CD4-positive, alpha-beta memory T cell (primary cell): ENCODE measurements at regions not wholly inside any gene's neighbourhood (a gene's known extent, or its start where the extent isn't known, plus 50 kb on each side); places are given as distances from the start of the nearest gene placed in this dataset.

Experiments
- CTCF ChIA-PET: fragments of 350-600 bp; sonication (Branson Sonifier 250); formaldehyde crosslinking; loops from one replicate; lab custom pipeline; 2021; ENCODE audit warnings: inconsistent platforms; ENCODE audit not compliant: partially characterized antibody; lab: Charles Lee
- POLR2A ChIA-PET: fragments of 350-600 bp; sonication (Branson Sonifier 250); formaldehyde crosslinking; loops from one replicate; lab custom pipeline; 2021; ENCODE audit not compliant: partially characterized antibody; lab: Charles Lee
- DNase-seq, 5 donors: peaks; one replicate each; pipeline versions ENCODE4 v3.0.0 to v3.0.0-alpha.2; 2020 to 2022; ENCODE audit warnings: mixed read lengths in 1 of 5
- H3K27ac ChIP-seq: one replicate; pipeline ENCODE4 v1.7.0; 2013; ENCODE audit warnings: low read depth, low read length
- H3K27me3 ChIP-seq: 2 replicates; pipeline ENCODE4 v1.7.0; 2013; ENCODE audit warnings: mild to moderate bottlenecking, low read length, moderate library complexity; ENCODE audit not compliant: insufficient read depth
- H3K36me3 ChIP-seq: 2 replicates; pipeline ENCODE4 v1.7.0; 2013; ENCODE audit warnings: mild to moderate bottlenecking, low read length, moderate library complexity; ENCODE audit not compliant: insufficient read depth
- H3K4me1 ChIP-seq: 2 replicates; pipeline ENCODE4 v1.7.0; 2013; ENCODE audit warnings: mild to moderate bottlenecking, low read length, moderate library complexity; ENCODE audit not compliant: insufficient read depth
- H3K4me3 ChIP-seq, 2 donors: one replicate each; pipeline ENCODE4 v1.7.0; 2013; ENCODE audit warnings: low read length in 2 of 2, mild to moderate bottlenecking in 1 of 2
- H3K9me3 ChIP-seq, 2 donors: one replicate each; pipeline ENCODE4 v1.7.0; 2013; ENCODE audit warnings: low read length in 2 of 2, control low read depth in 1 of 2; ENCODE audit not compliant: control insufficient read depth in 1 of 2
- H3K27ac Mint-ChIP-seq, 7 donors: one replicate each; pipeline ENCODE4 v1.8.0; 2020 to 2021; ENCODE audit warnings: mixed read lengths in 7 of 7, mild to moderate bottlenecking in 6 of 7, inconsistent platforms in 3 of 7, moderate library complexity in 3 of 7
- H3K27me3 Mint-ChIP-seq, 2 donors: one replicate each; pipeline ENCODE4 v1.8.0; 2020 to 2021; ENCODE audit warnings: mixed read lengths in 2 of 2
- H3K36me3 Mint-ChIP-seq, 2 donors: one replicate each; pipeline ENCODE4 v1.8.0; 2020 to 2021; ENCODE audit warnings: mixed read lengths in 2 of 2, inconsistent platforms in 1 of 2, mild to moderate bottlenecking in 1 of 2
- H3K4me1 Mint-ChIP-seq, 4 donors: one replicate each; pipeline ENCODE4 v1.8.0; 2020 to 2021; ENCODE audit warnings: mixed read lengths in 4 of 4, mild to moderate bottlenecking in 1 of 4
- H3K4me3 Mint-ChIP-seq, 8 donors: one replicate each; pipeline ENCODE4 v1.8.0; 2020 to 2021; ENCODE audit warnings: mixed read lengths in 8 of 8, mild to moderate bottlenecking in 7 of 8, moderate library complexity in 6 of 8, inconsistent platforms in 3 of 8
- H3K9me3 Mint-ChIP-seq, 8 donors: one replicate each; pipeline ENCODE4 v1.8.0; 2020 to 2021; ENCODE audit warnings: mixed read lengths in 8 of 8, mild to moderate bottlenecking in 5 of 8, inconsistent platforms in 3 of 8, moderate library complexity in 1 of 8
- intact Hi-C: fragments of 100-400 bp; cut with micrococcal nuclease; formaldehyde crosslinking; loops from one replicate; pipeline ENCODE4 v1.15.1; 2023

- no peak overlapping the region for H3K4me3 ChIP-seq
- POLR2A ChIA-PET = no interaction called here
- intact Hi-C loops = no loop called here
- H3K36me3 ChIP-seq = no peaks in the 10 kb centered on the region
- no peaks in the 10 kb centered on the region for H3K36me3 Mint-ChIP-seq
- H3K27ac ChIP-seq = no peak overlapping the region
- DNase-seq = no peak
- CTCF ChIA-PET = no interaction called here
- H3K9me3 Mint-ChIP-seq = peaks cover 0 to 4% (median 0%) of the 10 kb centered on the region in 8 donors
- H3K9me3 ChIP-seq = no peaks in the 10 kb centered on the region
- H3K4me3 Mint-ChIP-seq = no peak overlapping the region
- H3K27ac Mint-ChIP-seq = no peak overlapping the region
- no peaks in the 10 kb centered on the region for H3K4me1 ChIP-seq
- no peaks in the 10 kb centered on the region for H3K27me3 ChIP-seq
- no peaks in the 10 kb centered on the region for H3K4me1 Mint-ChIP-seq
- H3K27me3 Mint-ChIP-seq = no peaks in the 10 kb centered on the region
Observed at GRCh38 chrX:139290310-139290709, 240.2 kb upstream of the F9 start.

- intact Hi-C loops = no loop called here
- POLR2A ChIA-PET = no interaction called here
Observed at GRCh38 chrX:139287155-139287924, 243.2 kb upstream of the F9 start.

GRCh38 chrX:139286342-139286741, 244.2 kb upstream of the F9 start:
- H3K27me3 ChIP-seq = no peaks in the 10 kb centered on the region
- Mint-ChIP-seq H3K27ac (no peak overlapping the region), H3K27me3 (no peaks in the 10 kb centered on the region), H3K4me3 (no peak overlapping the region), H3K36me3 (no peaks in the 10 kb centered on the region), H3K9me3 (peaks cover 0 to 7% (median 1%) of the 10 kb centered on the region in 8 donors), H3K4me1 (no peaks in the 10 kb centered on the region)
- CTCF ChIA-PET = no interaction called here
- intact Hi-C loops = no loop called here
- H3K27ac ChIP-seq = no peak overlapping the region
- H3K36me3 ChIP-seq = no peaks in the 10 kb centered on the region
- H3K4me1 ChIP-seq = no peaks in the 10 kb centered on the region
- POLR2A ChIA-PET = no interaction called here
- H3K9me3 ChIP-seq = no peaks in the 10 kb centered on the region
- H3K4me3 ChIP-seq = no peak overlapping the region
- DNase-seq = no peak

More at GRCh38 chrX:139287155-139287924, 243.2 kb upstream of the F9 start:
- Mint-ChIP-seq H3K9me3 (peaks cover 0 to 7% (median 1%) of the 10 kb centered on the region in 8 donors), H3K36me3 (no peaks in the 10 kb centered on the region), H3K4me1 (no peaks in the 10 kb centered on the region), H3K27me3 (no peaks in the 10 kb centered on the region), H3K27ac (no peak overlapping the region), H3K4me3 (no peak overlapping the region)
- CTCF ChIA-PET = no interaction called here
- H3K9me3 ChIP-seq = no peaks in the 10 kb centered on the region
- H3K27me3 ChIP-seq = no peaks in the 10 kb centered on the region
- H3K27ac ChIP-seq = no peak overlapping the region
- DNase-seq = no peak
- no peaks in the 10 kb centered on the region for H3K4me1 ChIP-seq
- H3K4me3 ChIP-seq = no peak overlapping the region
- no peaks in the 10 kb centered on the region for H3K36me3 ChIP-seq

GRCh38 chrX:139267851-139268250, 262.7 kb upstream of the F9 start:
- no peaks in the 10 kb centered on the region for H3K27me3 Mint-ChIP-seq
- H3K27ac Mint-ChIP-seq = no peak overlapping the region
- Histone ChIP-seq H3K27me3 (no peaks in the 10 kb centered on the region), H3K36me3 (no peaks in the 10 kb centered on the region), H3K27ac (no peak overlapping the region), H3K4me1 (no peaks in the 10 kb centered on the region), H3K4me3 (no peak overlapping the region), H3K9me3 (no peaks in the 10 kb centered on the region)
- intact Hi-C loops = no loop called here
- H3K9me3 Mint-ChIP-seq = peaks cover 0 to 5% (median 0%) of the 10 kb centered on the region in 8 donors
- no peak overlapping the region for H3K4me3 Mint-ChIP-seq
- no peaks in the 10 kb centered on the region for H3K36me3 Mint-ChIP-seq
- ChIA-PET CTCF (no interaction called here), POLR2A (no interaction called here)
- no peak for DNase-seq
- H3K4me1 Mint-ChIP-seq = no peaks in the 10 kb centered on the region

- H3K36me3 ChIP-seq = no peaks in the 10 kb centered on the region
- no peaks in the 10 kb centered on the region for H3K4me1 Mint-ChIP-seq
- no peak for DNase-seq
- H3K9me3 ChIP-seq = no peaks in the 10 kb centered on the region
- ChIA-PET CTCF (no interaction called here), POLR2A (no interaction called here)
- H3K36me3 Mint-ChIP-seq = no peaks in the 10 kb centered on the region
- H3K4me1 ChIP-seq = no peaks in the 10 kb centered on the region
- H3K27me3 Mint-ChIP-seq = no peaks in the 10 kb centered on the region
- H3K4me3 ChIP-seq = no peak overlapping the region
- H3K9me3 Mint-ChIP-seq = peaks cover 0 to 4% (median 2%) of the 10 kb centered on the region in 8 donors
- no peak overlapping the region for H3K27ac ChIP-seq
- no peaks in the 10 kb centered on the region for H3K27me3 ChIP-seq
- intact Hi-C loops = no loop called here
- no peak overlapping the region for H3K27ac Mint-ChIP-seq
- H3K4me3 Mint-ChIP-seq = no peak overlapping the region
Observed at GRCh38 chrX:139246295-139246694, 284.2 kb upstream of the F9 start.

GRCh38 chrX:139237141-139237540, 293.4 kb upstream of the F9 start:
- Mint-ChIP-seq H3K4me3 (no peak overlapping the region), H3K27me3 (no peaks in the 10 kb centered on the region), H3K27ac (no peak overlapping the region), H3K9me3 (no peaks in the 10 kb centered on the region), H3K4me1 (no peaks in the 10 kb centered on the region), H3K36me3 (no peaks in the 10 kb centered on the region)
- ChIA-PET POLR2A (no interaction called here), CTCF (no interaction called here)
- intact Hi-C loops = no loop called here
- Histone ChIP-seq H3K27ac (no peak overlapping the region), H3K4me1 (no peaks in the 10 kb centered on the region), H3K36me3 (no peaks in the 10 kb centered on the region), H3K27me3 (no peaks in the 10 kb centered on the region), H3K4me3 (no peak overlapping the region), H3K9me3 (no peaks in the 10 kb centered on the region)
- DNase-seq = no peak

GRCh38 chrX:139234898-139235297, 295.6 kb upstream of the F9 start:
- no peaks in the 10 kb centered on the region for H3K4me1 Mint-ChIP-seq
- H3K27me3 ChIP-seq = no peaks in the 10 kb centered on the region
- POLR2A ChIA-PET = no interaction called here
- H3K27ac ChIP-seq = no peak overlapping the region
- no peak overlapping the region for H3K27ac Mint-ChIP-seq
- intact Hi-C loops = no loop called here
- no peaks in the 10 kb centered on the region for H3K27me3 Mint-ChIP-seq
- no peak overlapping the region for H3K4me3 Mint-ChIP-seq
- peaks cover 0 to 2% (median 0%) of the 10 kb centered on the region in 8 donors for H3K9me3 Mint-ChIP-seq
- no peaks in the 10 kb centered on the region for H3K9me3 ChIP-seq
- no peak overlapping the region for H3K4me3 ChIP-seq
- no peak for DNase-seq
- H3K4me1 ChIP-seq = no peaks in the 10 kb centered on the region
- no peaks in the 10 kb centered on the region for H3K36me3 ChIP-seq
- H3K36me3 Mint-ChIP-seq = no peaks in the 10 kb centered on the region
- CTCF ChIA-PET = no interaction called here
